A204.1 (cell line): ENCODE measurements at regions not wholly inside any gene's neighbourhood (a gene's known extent, or its start where the extent isn't known, plus 50 kb on each side); places are given as distances from the start of the nearest gene placed in this dataset.

Experiments used
- FAIRE-seq: peaks from 2 replicates; lab custom pipeline; 2012; peaks lifted over from hg19 to GRCh38; lab: Jason Lieb, UNC

DNA sequence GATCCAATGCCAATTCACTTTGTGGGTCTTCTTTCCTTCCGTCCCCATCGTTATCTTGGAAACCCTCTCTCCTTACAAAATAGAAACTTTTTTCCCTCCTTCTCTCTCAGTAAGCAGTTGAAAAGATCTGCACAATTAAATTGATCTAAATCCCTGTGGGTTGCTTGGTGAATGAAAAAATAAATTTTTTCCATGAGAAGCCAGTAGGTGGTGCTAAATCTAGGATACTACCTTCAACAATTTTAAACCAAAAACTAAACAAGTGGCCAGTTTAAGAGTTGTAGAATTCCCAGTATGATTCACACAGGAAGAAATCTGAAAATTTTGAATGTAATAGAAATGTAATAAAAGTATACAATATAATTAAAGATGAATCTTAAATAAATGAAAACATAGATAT is 990.3 kb upstream of the ZNF722 start:
- FAIRE-seq = peak; percentile 43

DNA sequence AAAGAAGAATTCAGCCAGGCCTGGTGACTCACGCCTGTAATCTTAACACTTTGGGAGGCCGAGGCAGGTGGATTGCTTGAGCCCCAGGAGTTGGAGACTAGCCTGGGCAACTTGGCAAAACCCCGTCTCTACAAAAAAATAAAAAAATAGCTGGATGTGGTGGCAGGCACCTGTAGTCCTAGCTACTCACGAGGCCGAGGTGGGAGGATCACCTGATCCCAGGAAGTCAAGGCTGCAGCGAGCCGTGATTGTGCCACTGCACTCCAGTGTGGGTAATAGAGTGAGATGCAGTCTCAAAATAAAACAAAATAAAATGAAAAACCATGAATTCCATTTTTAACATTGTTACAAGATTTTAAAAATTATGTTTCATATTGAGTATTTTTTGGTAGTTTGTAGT is 988.9 kb upstream of the ZNF722 start:
- FAIRE-seq = no peak

GRCh38 chr7:63012633-63013183 is 985.9 kb upstream of the ZNF722 start:
- FAIRE-seq = no peak

- no peak for FAIRE-seq
These were observed 983.9 kb upstream of the ZNF722 start for GRCh38 chr7:63014792-63015191.

DNA sequence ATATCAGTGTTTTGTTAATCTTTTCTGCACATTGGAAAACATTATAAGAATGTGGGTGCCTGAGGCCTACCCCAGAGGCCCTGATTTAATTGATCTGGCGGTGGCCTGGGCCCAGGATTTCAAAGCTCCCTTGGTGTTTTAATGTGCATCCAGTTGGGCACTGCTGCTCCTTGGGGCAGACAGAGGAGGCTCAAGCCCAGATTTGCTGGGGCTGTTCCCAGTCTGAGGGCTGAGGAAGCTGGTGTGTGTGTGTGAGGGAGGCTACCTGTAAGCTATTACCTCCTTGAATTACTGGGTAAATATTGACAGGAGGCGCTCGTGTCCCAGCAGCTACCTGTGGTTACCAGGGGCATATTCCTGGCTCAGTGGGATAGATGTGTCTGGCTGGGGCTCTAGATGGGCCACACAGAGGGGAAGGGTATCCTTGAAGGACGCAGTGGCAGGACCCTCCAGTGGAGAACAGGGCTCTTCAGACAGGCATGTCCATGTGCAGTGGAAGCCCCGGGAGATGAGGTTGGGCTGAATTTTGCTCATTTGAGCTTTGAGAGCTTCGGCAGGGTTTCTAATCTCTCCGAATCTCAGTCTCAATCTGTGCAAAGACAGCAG is 975.4 kb upstream of the ZNF722 start:
- FAIRE-seq = no peak

DNA sequence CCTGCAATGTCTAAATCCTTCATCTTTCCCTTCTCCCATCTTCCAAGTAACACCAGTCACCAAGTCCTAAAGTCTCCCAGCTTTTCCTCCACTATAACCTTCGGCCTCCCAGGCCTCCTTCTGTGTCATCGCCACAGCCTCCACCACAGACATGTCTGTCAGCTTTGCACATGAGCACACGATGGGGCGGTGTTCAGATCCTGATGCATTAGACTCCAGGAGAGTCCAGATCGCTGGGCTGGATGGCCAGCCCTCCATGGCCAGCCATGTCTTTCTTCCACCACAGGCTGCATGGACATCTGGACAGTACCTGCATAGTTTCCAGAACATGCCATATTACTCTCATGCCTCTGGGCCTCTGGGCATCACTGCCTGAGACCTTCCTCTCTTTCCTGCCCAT is 974.2 kb upstream of the ZNF722 start:
- no peak for FAIRE-seq

GRCh38 chr7:63025815-63026214 is 972.8 kb upstream of the ZNF722 start:
- no peak for FAIRE-seq

DNA sequence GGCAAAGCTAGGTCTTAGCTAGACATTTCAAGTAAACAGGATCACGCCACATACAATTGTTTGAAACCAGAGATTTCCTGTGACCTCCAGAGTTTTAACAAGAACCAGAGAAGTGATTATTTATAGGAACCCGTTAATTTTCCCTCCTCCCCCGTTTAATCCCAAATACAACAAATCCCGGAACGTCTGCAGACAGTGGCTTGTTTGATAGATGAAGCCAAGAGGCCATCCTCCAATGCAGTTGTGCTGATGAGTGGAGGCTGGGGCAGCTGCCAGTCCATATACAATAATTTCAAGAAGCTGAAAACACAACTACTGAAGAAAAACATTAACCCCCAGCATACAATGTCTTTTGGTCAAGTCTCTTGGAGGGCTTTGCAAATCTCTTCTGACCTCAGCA is 971.6 kb upstream of the ZNF722 start:
- no peak for FAIRE-seq

- no peak for FAIRE-seq
These were observed 970.1 kb upstream of the ZNF722 start for GRCh38 chr7:63028376-63029206.

- FAIRE-seq = no peak
These were observed 969.5 kb upstream of the ZNF722 start for GRCh38 chr7:63029207-63029522.

- FAIRE-seq = no peak
These were observed 968.6 kb upstream of the ZNF722 start for GRCh38 chr7:63030061-63030460.

- FAIRE-seq = no peak
These were observed 966.7 kb upstream of the ZNF722 start for GRCh38 chr7:63031838-63032436.

DNA sequence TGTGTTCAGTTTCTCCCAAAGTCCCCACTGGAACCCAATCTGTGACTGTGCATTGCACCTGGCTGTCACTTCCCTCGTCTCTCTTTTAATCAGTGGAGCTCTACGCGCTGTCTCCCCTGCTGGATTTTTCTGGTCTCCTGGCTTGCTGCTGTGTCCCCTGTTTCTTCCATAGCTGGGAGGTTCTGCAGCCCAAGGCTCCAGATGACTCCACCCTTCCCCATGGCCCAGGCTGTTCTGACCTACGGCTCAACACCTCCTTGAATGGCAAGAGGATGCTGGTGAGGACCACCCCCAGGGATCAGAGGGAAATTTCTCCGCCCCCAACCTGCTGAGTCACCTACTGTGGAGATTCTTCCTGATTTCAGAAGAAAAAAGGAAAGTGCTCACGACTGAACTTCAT is 961.4 kb upstream of the ZNF722 start:
- FAIRE-seq = no peak

DNA sequence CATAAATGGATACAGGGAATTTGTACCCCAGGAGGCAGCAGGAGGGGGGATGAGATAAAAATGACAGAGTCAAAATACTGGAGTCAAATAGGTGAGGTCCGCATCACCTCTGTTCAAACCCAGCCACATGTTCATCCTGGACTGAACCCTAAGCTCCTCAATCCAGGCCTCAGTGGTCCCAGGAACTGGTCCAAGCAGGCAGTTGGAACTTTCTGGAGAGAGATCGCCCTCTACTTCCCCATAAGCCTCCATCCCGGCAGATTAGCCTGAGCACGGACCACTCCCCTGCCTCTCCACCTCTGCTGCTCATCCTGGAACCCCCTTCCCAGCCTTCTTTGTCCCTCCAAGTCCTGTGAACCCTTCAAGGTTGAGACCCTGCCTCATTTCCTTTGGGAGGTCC is 959.7 kb upstream of the ZNF722 start:
- FAIRE-seq = no peak

- FAIRE-seq = no peak
These were observed 958.8 kb upstream of the ZNF722 start for GRCh38 chr7:63039882-63040281.

DNA sequence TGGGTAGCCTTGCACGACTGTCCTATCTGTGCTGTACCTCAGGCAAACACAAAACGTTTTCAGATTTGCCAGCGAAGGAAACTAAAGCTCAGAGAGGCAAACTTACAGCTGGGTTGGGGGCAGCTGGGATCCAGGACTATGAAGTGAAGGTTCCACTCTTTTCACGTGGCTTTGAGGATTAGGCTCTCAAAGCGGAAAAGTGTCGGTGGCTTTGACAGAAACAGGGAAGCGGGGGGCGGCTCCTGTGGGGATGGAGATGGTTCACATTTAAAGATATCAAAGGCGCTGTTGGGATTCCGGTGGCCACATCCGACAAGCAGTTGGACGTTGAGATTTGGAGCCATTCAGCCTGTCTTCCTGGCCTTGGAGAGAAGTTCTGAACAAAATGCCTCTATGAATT is 958.3 kb upstream of the ZNF722 start:
- no peak for FAIRE-seq

- FAIRE-seq = no peak
These were observed 957.6 kb upstream of the ZNF722 start for GRCh38 chr7:63040966-63041610.

DNA sequence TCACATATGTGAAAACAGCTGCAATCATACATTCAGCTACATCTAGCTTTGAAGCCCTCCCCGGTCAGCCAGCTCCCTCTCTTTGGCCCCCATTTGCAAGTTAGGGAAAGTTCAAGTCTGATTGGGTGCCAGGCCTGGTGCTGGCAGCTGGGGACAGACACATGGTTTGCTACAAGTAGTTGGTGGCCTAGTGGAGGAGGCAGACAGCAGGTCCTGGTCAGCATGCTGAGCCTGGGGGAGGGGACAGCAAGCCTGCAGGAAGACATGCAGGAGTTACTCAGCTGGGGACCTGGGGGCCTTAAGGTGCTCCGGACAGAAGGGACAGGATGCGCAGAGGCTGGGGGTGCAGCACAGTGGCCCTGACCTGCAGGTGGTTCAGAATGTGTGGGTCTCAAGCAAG is 956.9 kb upstream of the ZNF722 start:
- FAIRE-seq = no peak

- FAIRE-seq = no peak
These were observed 955.7 kb upstream of the ZNF722 start for GRCh38 chr7:63042730-63043511.

GRCh38 chr7:63043657-63044543 is 954.7 kb upstream of the ZNF722 start:
- FAIRE-seq = no peak

DNA sequence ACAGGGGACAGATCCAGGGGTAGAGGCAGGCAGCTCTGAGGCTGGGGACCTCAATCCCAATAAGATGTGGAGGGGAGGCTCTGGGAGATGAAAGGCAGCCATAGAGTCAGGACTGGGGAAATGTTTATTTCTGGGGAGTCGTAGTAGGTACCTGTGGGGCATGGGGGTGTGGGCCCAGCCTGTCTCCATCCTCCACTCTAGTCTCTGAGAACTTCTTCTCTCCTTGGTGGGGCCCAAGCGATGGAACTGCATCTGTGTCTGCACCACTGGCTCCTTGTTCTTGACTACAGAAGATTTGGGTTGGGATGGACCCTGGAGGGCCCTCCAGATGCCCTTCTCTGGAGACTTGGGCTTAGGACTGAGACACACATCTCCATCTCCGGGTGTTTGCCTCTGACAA is 953.9 kb upstream of the ZNF722 start:
- no peak for FAIRE-seq
